ENCODE measurements at regions not wholly inside any gene's neighbourhood (a gene's known extent, or its start where the extent isn't known, plus 50 kb on each side); places are given as distances from the start of the nearest gene placed in this dataset.

DNA sequence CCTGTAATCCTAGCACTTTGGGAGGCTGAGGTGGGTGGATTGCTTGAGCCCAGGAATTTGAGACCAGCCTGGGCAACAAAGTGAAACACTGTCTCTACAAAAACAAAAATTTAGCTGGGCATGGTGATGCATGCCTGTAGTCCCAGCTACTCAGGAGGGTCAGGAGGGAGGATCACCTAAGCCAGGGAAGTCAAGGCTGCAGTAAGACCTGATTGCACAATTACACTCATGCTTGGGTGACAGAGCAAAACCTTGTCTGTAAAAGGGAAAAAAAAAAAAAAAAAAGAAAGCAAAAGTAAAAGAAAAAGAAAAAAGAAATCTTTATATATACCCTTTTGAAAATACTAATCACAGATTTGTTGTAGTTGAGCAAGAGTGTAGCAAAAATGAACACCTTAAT is 801.0 kb upstream of the IGFBP7 start:
- H3K23ac ChIP-seq (ENCODE audit: insufficient read length, low read depth, low read length) = no peak overlapping the region
- no peak overlapping the region for H2AK5ac ChIP-seq (ENCODE audit: insufficient read length, low read length)
- H4K8ac ChIP-seq (replicated peaks; ENCODE audit: insufficient read length, low read depth, low read length) = no peak overlapping the region
- Mint-ChIP-seq H3K27ac (no peak overlapping the region; a peak in 2 of 7 replicates), H3K4me3 (no peak overlapping the region), H3K36me3 (ENCODE audit: insufficient read depth in 1 of 3, low read depth in 3 of 3) (no peaks in the 10 kb centered on the region), H3K4me1 (no peaks in the 10 kb centered on the region), H3K27me3 (ENCODE audit: low read depth) (no peaks in the 10 kb centered on the region; the same call in 1 of the 2 replicates), H3K9me3 (peaks cover 3 to 4% of the 10 kb centered on the region in 2 experiments; a peak in 2 of 5 replicates)
- H3K9me3 ChIP-seq (ENCODE audit: control insufficient read depth, low read depth, low read length) = no peaks in the 10 kb centered on the region
- DNase-seq = no peak
- no peak overlapping the region for H3T11ph ChIP-seq (ENCODE audit: low read length)
- no peak overlapping the region for H3K9ac ChIP-seq (ENCODE audit: extremely low read depth, insufficient read length, low read length)
- no peak overlapping the region for H2BK15ac ChIP-seq (ENCODE audit: low read depth, low read length)
- H2BK12ac ChIP-seq (ENCODE audit: insufficient read length, low read depth, low read length) = no peak overlapping the region
- H3K4ac ChIP-seq (ENCODE audit: low read depth, low read length) = no peak overlapping the region
- H4K5ac ChIP-seq (ENCODE audit: insufficient read length, low read depth, low read length) = no peak overlapping the region
- no peak overlapping the region for H3K18ac ChIP-seq (ENCODE audit: insufficient read length, low read depth, low read length)
- H3K27ac ChIP-seq (ENCODE audit: insufficient read length, low read depth, low read length) = no peak overlapping the region
- no peak overlapping the region for H3K14ac ChIP-seq (ENCODE audit: insufficient read depth, low read length)
- H3K79me1 ChIP-seq (ENCODE audit: insufficient read depth, low read depth, low read length, poor library complexity, severe bottlenecking) = no peaks in the 10 kb centered on the region
- H2BK20ac ChIP-seq (ENCODE audit: low read depth, low read length, poor library complexity, severe bottlenecking) = no peak overlapping the region
- no peak overlapping the region for H3K56ac ChIP-seq (ENCODE audit: insufficient read length, low read depth, low read length)
- H4K91ac ChIP-seq (ENCODE audit: insufficient read length, low read depth, low read length) = no peak overlapping the region
- no peaks in the 10 kb centered on the region for H4K20me1 ChIP-seq (ENCODE audit: control insufficient read depth, insufficient read depth, insufficient read length)
- TF ChIP-seq, protein P1, sequence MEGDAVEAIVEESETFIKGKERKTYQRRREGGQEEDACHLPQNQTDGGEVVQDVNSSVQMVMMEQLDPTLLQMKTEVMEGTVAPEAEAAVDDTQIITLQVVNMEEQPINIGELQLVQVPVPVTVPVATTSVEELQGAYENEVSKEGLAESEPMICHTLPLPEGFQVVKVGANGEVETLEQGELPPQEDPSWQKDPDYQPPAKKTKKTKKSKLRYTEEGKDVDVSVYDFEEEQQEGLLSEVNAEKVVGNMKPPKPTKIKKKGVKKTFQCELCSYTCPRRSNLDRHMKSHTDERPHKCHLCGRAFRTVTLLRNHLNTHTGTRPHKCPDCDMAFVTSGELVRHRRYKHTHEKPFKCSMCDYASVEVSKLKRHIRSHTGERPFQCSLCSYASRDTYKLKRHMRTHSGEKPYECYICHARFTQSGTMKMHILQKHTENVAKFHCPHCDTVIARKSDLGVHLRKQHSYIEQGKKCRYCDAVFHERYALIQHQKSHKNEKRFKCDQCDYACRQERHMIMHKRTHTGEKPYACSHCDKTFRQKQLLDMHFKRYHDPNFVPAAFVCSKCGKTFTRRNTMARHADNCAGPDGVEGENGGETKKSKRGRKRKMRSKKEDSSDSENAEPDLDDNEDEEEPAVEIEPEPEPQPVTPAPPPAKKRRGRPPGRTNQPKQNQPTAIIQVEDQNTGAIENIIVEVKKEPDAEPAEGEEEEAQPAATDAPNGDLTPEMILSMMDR (conservative IDR thresholded peaks at IDR 0.05) = no peak
- H3K4me1 ChIP-seq (ENCODE audit: insufficient read depth, low read length) = no peaks in the 10 kb centered on the region
- no peaks in the 10 kb centered on the region for H3K23me2 ChIP-seq (ENCODE audit: insufficient read length, low read depth, low read length, poor library complexity, severe bottlenecking)
- no peak overlapping the region for H3K4me2 ChIP-seq (ENCODE audit: insufficient read depth, insufficient read length, low read length)
- no peak overlapping the region for H2BK5ac ChIP-seq (ENCODE audit: insufficient read length, low read length)
- no peak overlapping the region for H2AFZ ChIP-seq (ENCODE audit: low read length)
- no peaks in the 10 kb centered on the region for H3K27me3 ChIP-seq (ENCODE audit: insufficient read depth, low read length)
- no peaks in the 10 kb centered on the region for H3K79me2 ChIP-seq (ENCODE audit: insufficient read depth, low read length)
- no peak overlapping the region for H2BK120ac ChIP-seq (ENCODE audit: low read depth, low read length, poor library complexity, severe bottlenecking)
